Mesendoderm (in vitro differentiated cells): ENCODE measurements at regions not wholly inside any gene's neighbourhood (a gene's known extent, or its start where the extent isn't known, plus 50 kb on each side); places are given as distances from the start of the nearest gene placed in this dataset.

Experiments used
- DNase-seq: peaks from one replicate; pipeline ENCODE4 v3.0.0; 2013
- H2AK5ac ChIP-seq: 2 replicates; pipeline ENCODE4 v1.6.1; 2013; ENCODE audit warnings: low read length, inconsistent platforms
- H2BK120ac ChIP-seq: 2 replicates; pipeline ENCODE4 v1.6.1; 2013; ENCODE audit warnings: low read depth, mild to moderate bottlenecking, low read length, moderate library complexity, mixed read lengths
- H2BK15ac ChIP-seq: replicated peaks from 2 replicates; pipeline ENCODE4 v1.6.1; 2013; ENCODE audit warnings: low read depth, mild to moderate bottlenecking, moderate library complexity
- H2BK5ac ChIP-seq: 2 replicates; pipeline ENCODE4 v1.6.1; 2013; ENCODE audit warnings: low read length, inconsistent platforms
- H3K18ac ChIP-seq: 2 replicates; pipeline ENCODE4 v1.6.1; 2013; ENCODE audit warnings: mild to moderate bottlenecking, low read length, mixed read lengths
- H3K23ac ChIP-seq: one replicate; pipeline ENCODE4 v1.6.1; 2013; ENCODE audit warnings: low read length
- H3K27ac ChIP-seq: 2 replicates; pipeline ENCODE4 v1.5.1; 2013; ENCODE audit warnings: low read depth, mild to moderate bottlenecking, inconsistent platforms, low read length, moderate library complexity
- H3K27me3 ChIP-seq: 2 replicates; pipeline ENCODE4 v1.6.1; 2013; ENCODE audit warnings: low read length, control low read depth, mild to moderate bottlenecking, inconsistent platforms; ENCODE audit not compliant: insufficient read depth, poor library complexity
- H3K36me3 ChIP-seq: 2 replicates; pipeline ENCODE4 v1.6.1; 2013; ENCODE audit warnings: low read length, inconsistent platforms; ENCODE audit not compliant: control insufficient read depth, insufficient read depth
- H3K4ac ChIP-seq: one replicate; pipeline ENCODE4 v1.6.1; 2013; ENCODE audit warnings: low read depth, mild to moderate bottlenecking, low read length, moderate library complexity
- H3K4me1 ChIP-seq: 2 replicates; pipeline ENCODE4 v1.6.1; 2013; ENCODE audit warnings: low read depth, low read length, inconsistent platforms; ENCODE audit not compliant: control insufficient read depth
- H3K4me2 ChIP-seq: 2 replicates; pipeline ENCODE4 v1.6.1; 2013; ENCODE audit warnings: low read length
- H3K4me3 ChIP-seq: 2 replicates; pipeline ENCODE4 v1.5.1; 2013; ENCODE audit warnings: mild to moderate bottlenecking, low read length
- H3K56ac ChIP-seq: one replicate; pipeline ENCODE4 v1.6.1; 2013; ENCODE audit warnings: low read length
- H3K79me1 ChIP-seq: 2 replicates; pipeline ENCODE4 v1.6.1; 2013; ENCODE audit warnings: low read length, inconsistent platforms
- H3K79me2 ChIP-seq: 2 replicates; pipeline ENCODE4 v1.6.1; 2013; ENCODE audit warnings: mild to moderate bottlenecking, low read length; ENCODE audit not compliant: control insufficient read depth, insufficient read depth
- H3K9ac ChIP-seq: 2 replicates; pipeline ENCODE4 v1.6.1; 2013; ENCODE audit warnings: low read length, inconsistent platforms
- H4K5ac ChIP-seq: one replicate; pipeline ENCODE4 v1.6.1; 2013; ENCODE audit warnings: low read length
- H4K8ac ChIP-seq: one replicate; pipeline ENCODE4 v1.6.1; 2013; ENCODE audit warnings: low read depth, mild to moderate bottlenecking, control low read depth, low read length, moderate library complexity
- WGBS: extraction: QIAGEN DNeasy Blood & Tissue Kit; methylation state at CpG from one replicate; pipeline ENCODE4 v1.1.7; 2013; ENCODE audit warnings: low lambda C conversion rate, missing lambda C conversion rate; ENCODE audit not compliant: insufficient coverage; ENCODE audit errors: extremely low coverage; 5-methylcytosine and 5-hydroxymethylcytosine counted together

GRCh38 chr6:44036196-44036595 is 91.1 kb downstream of the MRPL14 start:
- Histone ChIP-seq H3K79me1 (no peaks in the 10 kb centered on the region), H3K23ac (no peak overlapping the region), H2BK5ac (no peak overlapping the region), H2BK120ac (no peak overlapping the region), H3K9ac (no peak overlapping the region), H3K36me3 (no peaks in the 10 kb centered on the region), H3K4me1 (peaks cover 3% of the 10 kb centered on the region), H3K4me3 (no peak overlapping the region), H3K4me2 (no peak overlapping the region), H4K5ac (no peak overlapping the region), H3K4ac (no peak overlapping the region), H3K27me3 (no peaks in the 10 kb centered on the region), H3K56ac (no peak overlapping the region), H3K27ac (no peak overlapping the region), H3K79me2 (no peaks in the 10 kb centered on the region), H3K18ac (no peak overlapping the region), H2AK5ac (no peak overlapping the region), H4K8ac (no peak overlapping the region), H2BK15ac (no peak overlapping the region)
- DNase-seq = no peak
- WGBS = no CpG with 5 or more reads among the region's 2 CpGs

GRCh38 chr6:44035621-44036020 is 91.6 kb downstream of the MRPL14 start:
- H3K4me1 ChIP-seq = peaks cover 2% of the 10 kb centered on the region
- no peak overlapping the region for H4K8ac ChIP-seq
- no peaks in the 10 kb centered on the region for H3K79me1 ChIP-seq
- no peak overlapping the region for H3K4me3 ChIP-seq
- DNase-seq = no peak
- H3K4me2 ChIP-seq = no peak overlapping the region
- no peaks in the 10 kb centered on the region for H3K79me2 ChIP-seq
- H3K9ac ChIP-seq = no peak overlapping the region
- no peak overlapping the region for H2BK15ac ChIP-seq
- no peaks in the 10 kb centered on the region for H3K27me3 ChIP-seq
- no peak overlapping the region for H3K23ac ChIP-seq
- no peak overlapping the region for H3K56ac ChIP-seq
- no peak overlapping the region for H2BK5ac ChIP-seq
- H4K5ac ChIP-seq = no peak overlapping the region
- H2BK120ac ChIP-seq = no peak overlapping the region
- no peak overlapping the region for H2AK5ac ChIP-seq
- H3K36me3 ChIP-seq = no peaks in the 10 kb centered on the region
- H3K27ac ChIP-seq = no peak overlapping the region
- H3K4ac ChIP-seq = no peak overlapping the region
- no CpG with 5 or more reads among the region's 3 CpGs for WGBS
- no peak overlapping the region for H3K18ac ChIP-seq

- H2BK15ac ChIP-seq = no peak overlapping the region
- no peak overlapping the region for H3K4me3 ChIP-seq
- no peak for DNase-seq
- no peak overlapping the region for H3K4me2 ChIP-seq
- H3K23ac ChIP-seq = no peak overlapping the region
- H3K79me2 ChIP-seq = no peaks in the 10 kb centered on the region
- H2AK5ac ChIP-seq = no peak overlapping the region
- peaks cover 2% of the 10 kb centered on the region for H3K4me1 ChIP-seq
- no peak overlapping the region for H3K4ac ChIP-seq
- no peak overlapping the region for H3K9ac ChIP-seq
- H2BK120ac ChIP-seq = no peak overlapping the region
- no peak overlapping the region for H3K18ac ChIP-seq
- no peak overlapping the region for H4K8ac ChIP-seq
- no peak overlapping the region for H3K27ac ChIP-seq
- no peaks in the 10 kb centered on the region for H3K79me1 ChIP-seq
- no peak overlapping the region for H3K56ac ChIP-seq
- no peak overlapping the region for H4K5ac ChIP-seq
- H2BK5ac ChIP-seq = no peak overlapping the region
- H3K27me3 ChIP-seq = no peaks in the 10 kb centered on the region
- H3K36me3 ChIP-seq = no peaks in the 10 kb centered on the region
- WGBS = no CpG with 5 or more reads among the region's 3 CpGs
Measured at GRCh38 chr6:44034931-44035345, 92.3 kb downstream of the MRPL14 start.

- no peak overlapping the region for H3K27ac ChIP-seq
- H3K23ac ChIP-seq = no peak overlapping the region
- no peak overlapping the region for H2AK5ac ChIP-seq
- H2BK15ac ChIP-seq = no peak overlapping the region
- H3K4me3 ChIP-seq = no peak overlapping the region
- H4K8ac ChIP-seq = no peak overlapping the region
- peaks cover 2% of the 10 kb centered on the region for H3K4me1 ChIP-seq
- H3K27me3 ChIP-seq = no peaks in the 10 kb centered on the region
- H3K9ac ChIP-seq = no peak overlapping the region
- no peak overlapping the region for H3K4me2 ChIP-seq
- no peaks in the 10 kb centered on the region for H3K36me3 ChIP-seq
- DNase-seq = no peak
- no peak overlapping the region for H3K56ac ChIP-seq
- H2BK120ac ChIP-seq = no peak overlapping the region
- no CpG with 5 or more reads among the region's 4 CpGs for WGBS
- H4K5ac ChIP-seq = no peak overlapping the region
- no peak overlapping the region for H3K4ac ChIP-seq
- no peaks in the 10 kb centered on the region for H3K79me1 ChIP-seq
- H2BK5ac ChIP-seq = no peak overlapping the region
- no peak overlapping the region for H3K18ac ChIP-seq
- no peaks in the 10 kb centered on the region for H3K79me2 ChIP-seq
Measured at GRCh38 chr6:44034391-44034861, 92.8 kb downstream of the MRPL14 start.

GRCh38 chr6:44030812-44031454 is 96.3 kb downstream of the MRPL14 start:
- no peak for DNase-seq
- no peaks in the 10 kb centered on the region for H3K27me3 ChIP-seq
- no peaks in the 10 kb centered on the region for H3K79me2 ChIP-seq

More at GRCh38 chr6:44030812-44031454, 96.3 kb downstream of the MRPL14 start:
- Histone ChIP-seq H3K4me1 (peaks cover 2% of the 10 kb centered on the region), H3K4me2 (no peak overlapping the region), H3K4me3 (no peak overlapping the region), H2BK120ac (no peak overlapping the region), H3K9ac (no peak overlapping the region), H3K18ac (no peak overlapping the region), H3K56ac (no peak overlapping the region), H3K4ac (no peak overlapping the region), H3K79me1 (no peaks in the 10 kb centered on the region), H3K23ac (no peak overlapping the region), H4K5ac (no peak overlapping the region), H2BK5ac (no peak overlapping the region), H2AK5ac (no peak overlapping the region), H4K8ac (no peak overlapping the region), H3K36me3 (no peaks in the 10 kb centered on the region), H2BK15ac (no peak overlapping the region), H3K27ac (no peak overlapping the region)
- no CpG with 5 or more reads among the region's 7 CpGs for WGBS
